ENCODE measurements at regions not wholly inside any gene's neighbourhood (a gene's known extent, or its start where the extent isn't known, plus 50 kb on each side); places are given as distances from the start of the nearest gene placed in this dataset.

GRCh38 chr16:87231295-87231694 is 85.9 kb downstream of the C16orf95 start:
- H3K9ac ChIP-seq (ENCODE audit: control insufficient read depth, insufficient read depth, low read length): no peak overlapping the region
- ChIA-PET POLR2A (no interaction called here), SMC1A (ENCODE audit: uncharacterized antibody, unreplicated experiment) (no interaction called here), RAD21 (ENCODE audit: unreplicated experiment) (no interaction called here), CTCF (no interaction called here)
- H2AFZ ChIP-seq (ENCODE audit: control insufficient read depth, low read depth, low read length): no peak overlapping the region
- no peak for TF ChIP-seq SUPT20H (IDR thresholded peaks at IDR 0.05; ENCODE audit: borderline replicate concordance, control insufficient read depth, low read depth, low read length)
- no peak for TF ChIP-seq GABPA (IDR thresholded peaks at IDR 0.05; ENCODE audit: low read depth)
- no peak for TF ChIP-seq CREM (IDR thresholded peaks at IDR 0.05; ENCODE audit: low read depth)
- TF ChIP-seq SMAD5 (IDR thresholded peaks at IDR 0.05; ENCODE audit: low read depth): no peak
- TF ChIP-seq HDGF (IDR thresholded peaks at IDR 0.05): no peak
- TF ChIP-seq MTA3 (IDR thresholded peaks at IDR 0.05; ENCODE audit: borderline replicate concordance, low read length): no peak
- no peak for TF ChIP-seq RCOR1 (conservative IDR thresholded peaks at IDR 0.05; ENCODE audit: low read depth, low read length)
- TF ChIP-seq MLLT1 (IDR thresholded peaks at IDR 0.05): no peak
- TF ChIP-seq PAX5 (IDR thresholded peaks at IDR 0.05; ENCODE audit: borderline replicate concordance, low read depth, low read length): no peak
- no peak for TF ChIP-seq PAX8 (IDR thresholded peaks at IDR 0.05)
- no peak for TF ChIP-seq ZZZ3 (IDR thresholded peaks at IDR 0.05; ENCODE audit: control insufficient read depth, insufficient read length, low read depth)
- no peak for TF ChIP-seq MEF2A (IDR thresholded peaks at IDR 0.05; ENCODE audit: insufficient read depth, low read depth, low read length)
- TF ChIP-seq HDAC2 (IDR thresholded peaks at IDR 0.05): no peak
- no peak for TF ChIP-seq NRF1 (conservative IDR thresholded peaks at IDR 0.05; ENCODE audit: low read depth, low read length)
- TF ChIP-seq EZH2 (IDR thresholded peaks at IDR 0.05; ENCODE audit: borderline replicate concordance, control insufficient read depth, low read depth, low read length): no peak
- no peak for TF ChIP-seq EP300 (IDR thresholded peaks at IDR 0.05; ENCODE audit: borderline replicate concordance in 1 of 2, control insufficient read depth in 1 of 2, low read depth in 2 of 2, low read length in 2 of 2)
- no peak for TF ChIP-seq ZNF217 (IDR thresholded peaks at IDR 0.05)
- no peak overlapping the region for H3K4me2 ChIP-seq (ENCODE audit: control insufficient read depth, insufficient read depth)
- BruUV-seq (replicated peaks): no TSS peak
- no peak for FAIRE-seq
- H3K27ac ChIP-seq (ENCODE audit: control insufficient read depth, insufficient read depth): no peak overlapping the region
- H3K27me3 ChIP-seq (replicated peaks in 1 of 2; ENCODE audit: control insufficient read depth in 2 of 2, insufficient read depth in 2 of 2, low read length in 1 of 2): peaks cover 0 to 2% of the 10 kb centered on the region in 2 experiments; a peak in 3 of 4 replicates
- no peaks in the 10 kb centered on the region for H4K20me1 ChIP-seq (ENCODE audit: control insufficient read depth, insufficient read depth)
- H3K4me1 ChIP-seq (ENCODE audit: control insufficient read depth, insufficient read depth, low read length): peaks cover 6% of the 10 kb centered on the region
- no peaks in the 10 kb centered on the region for H3K79me2 ChIP-seq (ENCODE audit: control insufficient read depth, insufficient read depth, low read length)
- H3K4me3 ChIP-seq: no peak overlapping the region
- in situ Hi-C loops (cut with MboI): no loop called here
- no peaks in the 10 kb centered on the region for H3K36me3 ChIP-seq (ENCODE audit: control insufficient read depth in 2 of 2, insufficient read depth in 2 of 2, low read length in 1 of 2)
- 34% methylated on average over 4 of the region's 4 CpGs for WGBS (ENCODE audit: insufficient coverage, insufficient replicate concordance, low lambda C conversion rate, missing lambda C conversion rate)
- intact Hi-C loops (cut with micrococcal nuclease; ENCODE audit: unreplicated experiment): no loop called here
- H3K9me3 ChIP-seq (replicated peaks; ENCODE audit: control insufficient read depth, insufficient read depth, low read length): no peaks in the 10 kb centered on the region; the same call in 2 of the 3 replicates
- DNase-seq (ENCODE audit: low read depth, low spot score): no peak
- ATAC-seq: no peak
